GM19438 (cell line): ENCODE measurements at regions not wholly inside any gene's neighbourhood (a gene's known extent, or its start where the extent isn't known, plus 50 kb on each side); places are given as distances from the start of the nearest gene placed in this dataset.
"Not testable (repeated sequence)": the region's sequence is repeated elsewhere in the genome, so short reads cannot be mapped to it uniquely, and the experiment has no call there.

Source experiments
- ATAC-seq: cut with Tn5 transposase; IDR thresholded peaks from one replicate; pipeline ENCODE4 v1.9.1; 2021; ENCODE audit warnings: low read depth; ENCODE audit not compliant: unreplicated experiment

DNA sequence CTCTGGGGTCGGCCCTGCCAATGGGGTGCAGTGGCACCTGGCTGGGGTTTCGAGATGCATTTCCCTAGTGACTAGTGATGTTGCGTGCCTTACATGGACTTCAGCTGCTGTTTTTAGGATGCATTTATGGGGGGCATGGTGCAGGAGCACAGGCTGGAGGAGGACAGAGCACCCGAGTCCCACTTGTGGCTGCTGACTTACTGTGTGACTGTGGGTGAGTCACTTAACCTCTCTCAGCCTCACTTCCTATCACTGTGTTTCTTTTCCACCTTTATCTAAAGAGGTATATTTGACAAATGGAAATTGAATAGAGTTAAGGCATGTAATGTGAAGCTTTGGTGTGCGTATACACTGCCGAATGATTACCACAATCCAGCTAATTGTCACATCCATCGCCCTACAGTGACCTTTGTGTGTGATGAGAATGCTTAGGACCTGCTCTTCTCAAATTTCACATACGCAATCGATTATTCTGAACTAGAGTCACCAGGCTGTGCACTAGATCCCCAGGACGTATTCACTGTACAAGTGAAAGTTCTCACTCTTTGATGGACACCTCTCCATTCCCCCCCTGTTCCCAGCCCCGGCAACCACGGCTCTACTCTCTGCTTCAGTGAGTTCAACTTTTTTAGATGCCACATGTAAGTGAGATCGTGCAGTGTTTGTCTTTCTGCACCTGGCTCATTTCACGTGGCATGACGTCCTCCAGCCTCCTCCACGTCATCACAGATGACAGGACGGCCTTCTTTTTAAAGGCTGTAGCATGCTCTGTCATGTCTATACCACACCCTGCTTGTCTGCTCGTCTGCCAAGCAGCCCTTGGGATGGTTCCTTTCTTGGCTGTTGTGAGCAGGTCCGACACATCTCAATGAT lies 202.3 kb downstream of the NPIPB11 start:
- ATAC-seq, result not testable (repeated sequence)

DNA sequence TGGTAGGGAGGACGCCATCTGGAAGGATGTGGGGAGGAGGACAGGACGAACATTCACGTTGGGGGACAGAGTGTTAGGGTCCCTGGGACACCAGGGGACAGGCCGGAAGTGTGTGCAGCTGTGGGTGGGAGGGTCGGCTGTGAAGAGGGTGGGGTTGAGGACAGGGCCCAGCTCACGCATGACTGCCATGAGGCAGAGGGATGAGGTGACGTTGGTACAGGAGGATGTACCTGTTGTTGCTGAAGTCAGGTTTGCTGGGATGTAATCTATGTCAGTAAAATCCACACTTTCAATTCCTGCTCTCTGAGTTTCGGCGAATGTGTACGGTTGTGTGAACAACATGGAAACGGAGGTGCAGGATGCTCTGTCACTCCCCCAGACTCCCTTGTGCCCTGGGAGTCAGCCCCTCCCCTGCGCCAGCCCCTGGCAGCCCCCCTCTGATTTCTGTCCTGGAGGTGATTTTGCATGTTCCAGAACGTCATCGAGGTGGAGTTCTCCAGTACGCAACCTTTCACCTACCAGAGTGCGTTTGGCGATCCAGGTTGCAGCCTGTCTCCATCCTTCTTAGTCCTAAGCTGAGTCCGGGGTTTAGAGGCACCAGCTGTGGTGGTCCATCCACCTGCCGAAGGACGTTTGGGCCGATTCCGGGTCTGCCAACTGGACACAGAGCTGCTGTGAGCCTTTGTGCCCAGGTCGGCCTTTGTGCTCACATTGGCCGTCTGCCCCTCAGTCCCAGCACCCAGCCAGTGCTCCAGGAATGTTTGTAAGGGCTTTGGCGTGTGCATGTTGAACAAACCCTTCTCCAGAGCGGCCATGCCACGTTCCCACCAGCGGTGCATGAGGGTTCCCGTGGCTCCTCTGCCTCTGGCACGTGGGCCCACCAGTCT lies 203.2 kb downstream of the NPIPB11 start:
- not testable (repeated sequence) for ATAC-seq

DNA sequence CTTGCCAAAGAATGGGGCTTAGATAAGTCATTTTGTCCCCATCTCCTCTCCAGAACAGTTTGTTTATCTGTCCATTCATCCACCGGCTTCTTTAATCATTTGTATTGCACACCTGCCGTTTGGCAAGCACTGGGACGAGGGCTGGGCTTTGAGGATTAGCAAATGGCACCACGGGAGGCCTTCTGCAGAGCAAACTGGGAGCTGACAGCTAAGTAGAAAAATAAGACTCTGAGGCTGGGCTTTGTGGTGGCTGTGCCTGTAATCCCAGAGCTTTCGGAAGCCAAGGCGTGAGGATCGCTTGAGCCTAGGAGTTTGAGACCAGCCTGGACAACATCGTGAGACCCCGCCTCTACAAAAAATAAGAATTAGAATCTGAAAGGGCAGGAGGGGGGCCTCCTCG lies 203.9 kb downstream of the NPIPB11 start:
- ATAC-seq, result not testable (repeated sequence)

DNA sequence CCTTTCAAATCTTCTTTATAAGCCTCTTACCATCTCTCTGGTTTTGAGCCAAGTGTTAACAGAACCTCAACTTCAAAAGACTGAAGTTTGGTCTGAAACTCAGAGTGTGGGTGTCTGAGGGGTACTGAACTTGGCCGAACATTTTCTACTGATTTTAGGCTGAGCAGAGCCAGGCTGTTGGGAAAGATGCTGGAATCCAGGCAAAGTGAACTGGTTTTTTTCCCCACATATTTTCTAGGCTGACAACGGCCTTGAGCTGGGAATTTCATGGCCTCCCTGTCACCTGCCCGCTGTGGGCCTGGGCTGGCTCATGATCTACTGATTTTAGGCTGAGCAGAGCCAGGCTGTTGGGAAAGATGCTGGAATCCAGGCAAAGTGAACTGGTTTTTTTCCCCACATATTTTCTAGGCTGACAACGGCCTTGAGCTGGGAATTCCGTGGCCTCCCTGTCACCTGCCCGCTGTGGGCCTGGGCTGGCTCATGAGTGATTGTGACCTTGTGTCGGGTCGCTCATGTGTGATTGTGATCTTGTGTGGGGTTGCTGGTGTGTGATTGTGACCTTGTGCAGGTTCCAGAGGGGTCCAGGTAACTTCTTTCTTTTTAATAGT lies 204.4 kb downstream of the NPIPB11 start:
- ATAC-seq, result not testable (repeated sequence)

DNA sequence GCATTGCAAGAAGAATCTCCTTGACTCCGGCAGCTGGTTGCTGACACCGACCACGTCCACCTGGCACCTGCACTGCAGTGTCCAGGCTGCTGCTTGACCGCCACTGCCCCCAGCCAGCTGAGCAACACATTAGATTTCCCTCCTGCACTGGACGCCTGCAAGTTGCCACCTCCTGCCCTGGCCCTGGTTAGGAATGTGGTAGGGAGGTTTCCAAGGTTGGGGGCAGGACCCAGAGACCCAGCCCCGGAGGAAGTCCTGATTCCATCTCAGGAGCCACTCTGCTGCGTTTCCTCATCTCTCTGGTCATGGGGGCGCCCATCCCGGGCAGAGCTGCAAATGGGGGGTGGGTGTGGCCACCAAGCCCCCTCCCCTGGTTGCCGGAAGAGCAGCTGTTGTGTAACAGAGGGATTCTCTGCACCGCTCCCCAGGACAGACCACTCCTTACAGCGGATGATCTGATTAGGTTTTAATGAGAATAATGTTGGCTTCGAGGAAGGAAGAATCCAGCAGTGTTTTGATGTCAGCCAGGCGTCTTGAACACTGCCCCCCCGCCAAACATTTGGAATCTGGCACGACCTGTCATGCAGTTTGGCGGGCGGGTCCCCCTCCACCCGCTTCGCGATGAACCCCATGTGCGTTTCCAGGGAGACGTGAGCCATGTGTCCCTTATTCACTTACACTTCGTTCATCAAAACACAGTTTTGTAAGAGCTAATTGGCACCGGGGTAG lies 205.1 kb downstream of the NPIPB11 start:
- not testable (repeated sequence) for ATAC-seq

DNA sequence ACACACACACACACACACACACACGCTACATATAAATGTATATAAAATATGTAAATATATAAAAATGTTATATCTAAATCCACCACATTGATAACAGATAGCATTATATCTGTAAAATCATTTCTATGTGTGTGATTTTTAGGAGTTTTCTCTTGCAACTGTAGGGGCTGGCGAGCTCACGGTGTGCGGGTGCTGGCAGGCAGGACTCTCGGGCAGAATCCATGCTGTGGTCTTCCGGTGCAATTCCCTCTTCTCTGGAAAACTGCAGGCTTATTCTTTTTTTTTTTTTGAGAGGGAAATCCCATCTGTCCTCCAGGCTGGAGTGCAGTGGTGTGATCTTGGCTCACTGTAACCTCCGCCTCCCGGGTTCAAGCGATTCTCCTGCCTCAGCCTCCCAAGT lies 205.8 kb downstream of the NPIPB11 start:
- not testable (repeated sequence) for ATAC-seq

DNA sequence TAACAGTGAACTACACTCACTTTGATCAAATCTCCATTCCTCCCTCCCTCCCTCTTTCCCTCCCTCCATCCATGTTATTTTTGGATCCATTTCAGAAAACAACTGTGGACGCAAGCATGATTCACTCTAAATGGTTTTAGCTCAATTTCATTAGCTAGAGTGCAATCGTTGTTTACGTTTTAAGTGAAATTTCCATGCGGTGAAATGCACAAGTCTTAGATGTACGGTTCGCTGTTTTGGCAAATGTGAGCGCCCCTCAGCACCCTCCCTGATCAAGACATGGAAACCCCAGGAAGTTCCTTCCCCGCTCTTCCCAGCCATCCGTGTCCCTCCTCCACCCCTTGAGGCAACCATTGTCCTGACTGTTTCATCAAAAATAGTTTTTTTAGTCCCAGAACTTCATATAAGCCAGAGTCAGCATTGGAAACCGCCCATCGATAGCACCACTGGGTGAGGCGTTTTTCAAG lies 206.3 kb downstream of the NPIPB11 start:
- ATAC-seq, result not testable (repeated sequence)

DNA sequence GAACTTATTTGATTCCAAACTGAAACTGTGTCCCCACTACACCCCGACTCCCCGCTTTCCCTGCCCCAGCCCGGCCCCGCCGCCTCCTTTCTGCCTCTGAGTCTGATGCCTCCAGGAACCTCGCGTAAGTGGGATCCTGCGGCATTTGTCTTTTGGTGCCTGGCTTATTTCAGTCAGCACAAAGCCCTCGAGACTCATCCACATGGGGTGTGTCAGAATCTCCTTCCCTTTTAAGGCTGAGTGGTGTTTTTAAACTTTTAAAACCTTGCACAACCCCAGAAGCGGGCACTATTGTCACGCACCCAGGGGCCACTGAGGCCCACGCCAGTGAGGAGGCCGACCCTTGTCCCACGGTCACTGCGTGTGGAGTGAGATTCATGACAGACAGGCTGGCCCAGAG lies 206.9 kb downstream of the NPIPB11 start:
- ATAC-seq, result not testable (repeated sequence)

DNA sequence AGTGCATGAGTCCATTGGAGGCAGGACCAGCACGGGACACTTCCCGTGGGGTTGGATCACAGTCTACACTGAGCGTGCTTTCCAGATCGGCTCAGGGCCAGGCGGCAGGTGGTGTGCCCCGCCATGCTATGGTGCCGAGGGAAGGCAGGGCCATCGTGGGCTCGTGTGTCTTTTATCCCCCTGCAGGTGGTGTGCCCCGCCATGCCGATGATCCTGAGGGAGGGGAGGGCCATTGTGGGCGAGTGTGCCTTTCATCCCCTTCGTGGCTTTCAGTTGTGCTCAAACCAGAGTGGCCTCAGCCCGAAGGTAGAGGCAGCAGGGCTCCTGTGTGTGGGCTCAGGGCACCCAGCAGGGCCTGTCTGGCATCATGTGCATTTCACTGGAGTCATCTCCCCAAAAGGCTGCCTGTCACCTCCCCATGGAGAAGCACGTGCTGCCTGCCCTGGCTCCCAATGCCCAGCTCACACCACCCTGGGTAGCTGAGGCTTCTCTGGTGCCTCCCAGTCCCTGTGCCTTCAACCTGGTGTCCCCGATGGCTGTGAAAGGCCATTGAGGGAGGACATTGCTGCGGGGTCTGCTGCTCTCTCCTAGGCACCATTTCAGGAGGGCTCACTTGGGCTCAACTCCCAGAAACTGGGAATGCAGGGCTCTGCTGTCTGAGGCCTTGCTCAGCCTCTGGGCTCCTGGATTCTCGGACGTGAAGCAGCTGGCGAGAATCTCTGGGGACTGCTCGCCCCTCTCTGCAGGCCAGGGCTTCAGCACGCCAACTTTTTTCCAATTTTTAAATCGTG lies 207.6 kb downstream of the NPIPB11 start:
- ATAC-seq, result no peak

DNA sequence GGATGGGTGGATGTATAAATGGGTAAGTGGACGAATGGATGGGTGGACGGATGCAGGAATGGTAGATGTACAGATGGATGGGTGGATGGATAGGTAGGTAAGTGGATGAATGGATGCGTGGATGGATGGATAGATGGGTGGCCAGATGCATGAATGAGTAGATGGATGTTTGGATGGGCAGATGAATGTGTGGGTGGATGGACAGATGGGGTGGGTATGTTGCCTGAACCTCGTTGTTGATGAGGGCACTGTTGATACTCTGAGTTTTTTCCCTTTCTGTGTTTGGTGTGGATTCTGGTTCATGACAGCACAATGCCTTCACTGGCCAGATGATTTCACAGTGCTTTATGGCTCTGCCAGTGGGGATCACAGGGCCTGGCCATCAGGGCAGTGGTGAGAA lies 208.3 kb downstream of the NPIPB11 start:
- no peak for ATAC-seq

DNA sequence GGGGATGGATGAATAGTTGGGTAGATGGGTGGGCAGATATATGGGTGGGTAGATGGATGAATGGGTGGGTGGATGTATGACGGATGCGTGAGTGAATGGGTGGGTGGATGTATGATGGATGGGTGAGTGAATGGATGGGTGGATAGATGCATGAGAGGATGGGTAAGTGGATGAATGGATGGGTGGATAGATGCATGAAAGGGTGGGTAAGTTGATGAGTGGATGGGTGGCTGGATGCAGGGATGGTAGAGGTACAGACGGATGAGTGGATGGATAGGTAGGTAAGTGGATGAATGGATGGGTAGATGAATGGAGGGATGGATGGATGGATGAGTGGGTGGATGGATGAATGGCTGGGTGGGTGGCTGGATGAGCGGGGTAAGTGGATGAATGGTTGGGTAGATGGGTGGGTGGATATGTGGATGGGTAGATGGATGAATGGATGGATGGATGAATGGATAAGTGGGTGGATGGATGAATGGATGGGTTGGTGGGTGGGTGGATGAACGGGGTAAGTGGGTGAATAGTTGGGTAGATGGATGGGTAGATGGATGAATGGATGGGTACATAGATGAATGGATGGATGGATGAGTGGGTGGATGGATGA lies 208.9 kb downstream of the NPIPB11 start:
- ATAC-seq, result not testable (repeated sequence)

DNA sequence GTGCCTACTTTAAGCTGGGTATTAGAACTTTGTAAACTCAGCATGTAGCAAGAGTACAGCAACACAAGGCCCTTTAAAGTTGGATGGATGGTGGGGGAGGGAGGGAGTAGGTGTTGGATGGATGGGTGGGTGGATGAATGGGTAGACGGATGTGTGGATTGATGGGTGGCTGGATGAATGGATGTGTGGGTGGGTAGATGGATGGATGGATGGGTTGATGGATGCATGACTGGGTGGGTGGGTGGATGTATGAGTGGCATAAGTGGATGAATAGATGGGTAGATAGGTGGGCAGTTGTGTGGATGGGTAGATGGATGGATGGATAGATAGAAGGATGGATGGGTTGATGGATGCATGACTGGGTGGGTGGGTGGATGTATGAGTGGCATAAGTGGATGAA lies 209.8 kb downstream of the NPIPB11 start:
- not testable (repeated sequence) for ATAC-seq

DNA sequence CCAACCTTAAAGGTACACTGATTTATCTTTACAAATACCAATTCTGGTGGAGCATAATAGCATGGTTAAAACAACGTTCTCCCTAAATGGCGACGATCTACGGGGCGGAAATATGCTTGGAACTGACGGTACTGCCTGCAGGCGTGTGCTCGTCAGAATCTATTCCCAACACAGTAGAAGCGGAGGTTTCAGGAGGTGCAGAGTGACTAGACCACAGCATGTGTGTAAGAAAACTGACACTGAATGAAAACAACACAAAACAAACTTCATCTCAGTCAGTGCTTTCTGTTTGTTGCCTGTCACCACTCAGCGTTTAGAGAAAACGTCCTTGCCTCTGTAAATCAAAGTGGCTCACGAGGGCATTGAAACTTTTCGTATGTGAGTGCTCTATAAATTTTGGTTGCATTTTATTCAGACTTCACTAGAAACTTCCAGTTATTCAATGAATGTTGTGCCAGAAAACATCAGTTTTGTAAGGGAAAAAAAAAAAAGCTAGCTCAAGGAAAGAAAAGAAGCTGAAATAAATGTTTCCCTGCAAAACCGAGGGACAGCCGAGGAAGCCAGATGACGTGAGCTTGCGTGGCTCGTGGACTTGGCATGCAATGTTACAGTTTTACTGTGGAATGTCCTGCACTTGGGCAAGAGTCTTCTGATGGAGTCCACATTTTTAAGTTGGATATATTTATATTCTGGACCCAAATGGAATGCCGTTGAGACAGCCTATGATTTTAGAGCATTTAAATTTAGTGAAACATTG lies 210.4 kb downstream of the LAT start:
- ATAC-seq, result not testable (repeated sequence)

DNA sequence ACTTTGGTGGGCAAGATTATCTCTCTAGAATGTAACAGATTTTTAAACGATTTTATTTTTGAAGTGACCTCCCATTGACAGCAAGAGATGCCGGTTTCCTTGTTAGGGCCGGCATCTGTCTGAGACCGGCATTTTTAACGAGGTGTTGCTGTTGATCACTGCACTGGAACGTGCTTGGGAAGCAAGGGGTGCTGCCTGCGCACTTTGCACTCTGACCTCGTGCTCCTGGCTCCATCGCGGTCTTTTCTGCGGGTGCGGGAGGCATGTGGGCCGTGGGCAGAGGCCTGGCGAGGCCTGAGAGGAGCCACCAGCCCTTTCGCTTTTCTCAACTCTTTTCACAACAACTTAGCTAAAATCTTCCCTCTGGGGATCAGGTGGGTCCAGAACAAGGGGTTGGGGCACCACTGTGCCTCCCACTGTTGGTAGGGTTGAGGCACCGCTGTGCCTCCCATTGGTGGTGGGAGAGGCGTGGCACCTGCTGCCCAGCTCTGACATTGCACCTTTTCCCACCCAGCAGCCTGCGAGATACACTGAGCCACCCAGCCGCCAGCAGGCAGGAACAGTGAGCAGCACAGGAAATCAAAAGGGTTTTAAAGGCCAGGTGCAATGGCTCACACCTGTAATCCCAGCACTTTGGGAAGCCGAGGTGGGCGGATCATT lies 209.5 kb downstream of the LAT start:
- not testable (repeated sequence) for ATAC-seq

DNA sequence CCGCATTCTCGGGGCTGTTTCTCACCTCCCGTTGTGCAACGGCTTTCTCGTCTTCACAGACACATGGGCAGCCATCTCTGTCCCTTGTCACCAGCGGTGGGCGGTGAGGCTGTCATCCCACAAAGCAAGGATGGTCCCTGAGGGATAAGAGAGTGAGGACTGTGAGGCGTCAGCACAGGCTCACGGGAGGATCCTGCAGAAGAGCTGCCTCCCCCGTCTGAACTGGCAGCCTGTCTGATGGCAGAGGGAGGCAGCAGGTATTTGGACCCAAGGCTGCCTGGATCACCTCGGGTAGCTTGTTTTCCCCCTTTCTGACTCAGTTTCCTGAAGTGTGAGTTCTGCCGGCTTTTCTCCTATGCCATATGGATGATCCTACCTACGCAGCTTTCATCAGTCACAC lies 208.8 kb downstream of the LAT start:
- not testable (repeated sequence) for ATAC-seq

DNA sequence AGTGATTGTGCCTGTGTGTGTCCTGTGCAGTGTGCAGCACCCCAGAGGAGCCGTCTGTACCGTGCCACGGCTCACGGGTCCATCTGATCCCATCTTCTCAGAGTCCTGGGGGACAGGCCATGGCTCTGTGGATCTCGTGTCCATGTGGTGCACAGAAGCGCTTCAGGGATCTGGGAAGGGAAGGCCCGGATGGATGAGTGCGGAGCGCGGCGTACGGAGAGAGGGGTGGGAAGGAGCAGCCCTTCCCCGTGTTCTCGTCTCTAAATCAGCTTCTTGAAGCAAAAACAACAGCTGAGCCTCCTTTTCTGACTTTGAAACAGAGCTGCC lies 208.4 kb downstream of the LAT start:
- ATAC-seq, result not testable (repeated sequence)

DNA sequence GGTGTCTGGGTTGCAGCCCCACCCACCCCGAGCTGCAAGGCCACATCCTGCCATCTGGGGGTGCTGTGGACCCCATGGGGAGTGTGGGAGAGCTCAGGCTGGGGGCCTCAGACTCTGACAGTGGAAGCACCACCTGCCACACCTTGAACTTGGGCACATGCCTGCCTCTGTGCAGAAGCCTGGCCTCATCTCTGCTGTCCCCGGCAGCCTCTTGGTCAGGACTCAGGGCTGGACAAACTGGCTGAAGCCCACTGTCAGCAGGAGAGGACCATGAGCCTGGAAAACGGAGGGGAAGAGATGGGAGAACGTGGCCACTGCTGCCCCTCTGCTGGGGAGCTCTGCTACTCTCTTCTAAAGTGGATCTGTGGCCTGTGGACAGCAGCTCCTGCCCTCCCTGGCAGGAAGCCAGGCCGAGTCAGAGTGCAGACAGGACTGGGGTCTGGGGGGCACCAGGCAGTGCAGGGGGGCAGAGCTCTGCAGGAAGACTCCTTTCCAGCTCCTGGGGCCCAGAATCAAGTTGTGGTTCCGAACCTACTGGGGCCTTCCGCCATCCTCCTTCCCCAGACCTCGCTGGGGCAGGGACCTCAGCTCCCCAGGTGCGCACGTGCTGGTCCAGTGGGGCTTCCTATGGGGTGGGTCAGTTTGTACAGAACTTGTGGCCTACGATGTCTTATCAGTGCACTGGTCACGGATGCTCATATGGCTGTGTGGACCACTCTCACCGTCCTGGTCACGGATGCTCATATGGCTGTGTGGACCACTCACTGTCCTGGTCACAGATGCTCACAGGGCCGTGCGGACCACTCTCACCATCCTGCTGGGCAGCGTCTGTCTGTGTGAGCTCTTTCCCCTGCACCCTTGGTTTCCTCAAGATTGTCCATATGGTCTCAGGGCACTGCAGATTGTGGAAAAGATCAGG lies 207.7 kb downstream of the LAT start:
- no peak for ATAC-seq
